Fibroblast of lung (primary cell): ENCODE measurements at regions not wholly inside any gene's neighbourhood (a gene's known extent, or its start where the extent isn't known, plus 50 kb on each side); places are given as distances from the start of the nearest gene placed in this dataset.

Experiments used
- DNase-seq, 2 donors: peaks; one replicate each; pipeline versions ENCODE4 v3.0.0 to v3.0.0-alpha.2; 2010; ENCODE audit warnings: low read depth in 2 of 2
- H2AFZ ChIP-seq: 2 replicates; pipeline ENCODE4 v1.5.1; 2012; ENCODE audit warnings: low read length, control low read depth, inconsistent platforms
- H3K27ac ChIP-seq: 2 replicates; pipeline ENCODE4 v1.5.1; 2011; ENCODE audit warnings: low read length, control low read depth; ENCODE audit not compliant: insufficient read depth
- H3K27me3 ChIP-seq: 2 replicates; pipeline ENCODE4 v1.5.1; 2011; ENCODE audit warnings: mild to moderate bottlenecking, low read length; ENCODE audit not compliant: control insufficient read depth, insufficient read depth
- H3K36me3 ChIP-seq: 2 replicates; pipeline ENCODE4 v1.5.1; 2011; ENCODE audit warnings: low read length; ENCODE audit not compliant: control insufficient read depth, insufficient read depth
- H3K4me1 ChIP-seq: 2 replicates; pipeline ENCODE4 v1.5.1; 2011; ENCODE audit warnings: low read length; ENCODE audit not compliant: control insufficient read depth, insufficient read depth; ENCODE audit errors: extremely low read depth
- H3K4me2 ChIP-seq: 2 replicates; pipeline ENCODE4 v1.5.1; 2011; ENCODE audit warnings: low read length, control low read depth; ENCODE audit not compliant: insufficient read depth; ENCODE audit errors: extremely low read depth
- H3K4me3 ChIP-seq, 4 experiments: fragments of 200-600 bp in 1 of 4; sonication (generic) in 1 of 4; replicated peaks in 1 of 4; 2 replicates each; pipeline ENCODE4 v1.5.1; 2011 to 2016; ENCODE audit warnings: low read length in 4 of 4, low read depth in 3 of 4, mild to moderate bottlenecking in 3 of 4, control low read depth in 2 of 4, inconsistent platforms in 1 of 4, mixed read lengths in 1 of 4; ENCODE audit not compliant: insufficient read depth in 1 of 4; ENCODE audit errors: control extremely low read depth in 1 of 4
- H3K79me2 ChIP-seq: 2 replicates; pipeline ENCODE4 v1.5.1; 2012; ENCODE audit warnings: mild to moderate bottlenecking, low read length, inconsistent platforms; ENCODE audit not compliant: control insufficient read depth, insufficient read depth
- H3K9ac ChIP-seq: 2 replicates; pipeline ENCODE4 v1.5.1; 2011; ENCODE audit warnings: mild to moderate bottlenecking, low read length, control low read depth; ENCODE audit not compliant: insufficient read depth
- H3K9me3 ChIP-seq: 2 replicates; pipeline ENCODE4 v1.5.1; 2012; ENCODE audit warnings: low read depth, low read length; ENCODE audit not compliant: control insufficient read depth, insufficient read depth
- H4K20me1 ChIP-seq: 2 replicates; pipeline ENCODE4 v1.5.1; 2011; ENCODE audit warnings: low read length; ENCODE audit not compliant: control insufficient read depth, insufficient read depth; ENCODE audit errors: extremely low read depth
- CTCF ChIP-seq, 2 donors: IDR thresholded peaks in 1 of 2; conservative IDR thresholded peaks in 1 of 2; 1 replicate in 1 of 2; 2 replicates in 1 of 2; pipeline ENCODE4 v1.5.1; 2011 to 2012; ENCODE audit warnings: low read length in 2 of 2, control low read depth in 1 of 2, inconsistent platforms in 1 of 2, low read depth in 1 of 2, mild to moderate bottlenecking in 1 of 2
- EZH2 ChIP-seq: IDR thresholded peaks from 2 replicates; pipeline ENCODE4 v1.5.1; 2012; ENCODE audit warnings: low read length, control low read depth, mild to moderate bottlenecking; ENCODE audit errors: missing control alignments

DNA sequence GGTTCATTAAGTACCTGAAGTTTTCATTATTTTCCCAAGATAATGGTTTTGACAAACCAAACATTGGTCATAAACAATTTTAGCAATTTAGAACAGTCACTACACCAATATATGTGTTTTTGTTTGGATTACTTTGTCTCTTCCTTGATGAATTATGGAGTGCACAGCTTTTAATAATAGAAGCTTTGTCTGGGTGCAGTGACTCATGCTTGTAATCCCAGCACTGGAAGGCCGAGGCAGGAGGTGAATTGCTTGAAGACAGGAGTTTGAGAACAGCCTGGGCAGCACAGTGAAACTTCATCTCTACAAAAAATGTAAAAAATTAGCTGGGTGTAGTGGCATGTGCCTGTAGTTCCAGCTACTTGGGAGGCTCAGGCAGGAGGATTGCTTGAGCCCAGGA is 89.4 kb upstream of the ANKEF1 start:
- no peaks in the 10 kb centered on the region for H3K79me2 ChIP-seq
- H3K36me3 ChIP-seq = no peaks in the 10 kb centered on the region
- no peaks in the 10 kb centered on the region for H3K4me1 ChIP-seq
- no peaks in the 10 kb centered on the region for H4K20me1 ChIP-seq
- no peaks in the 10 kb centered on the region for H3K9me3 ChIP-seq
- H3K4me2 ChIP-seq = no peak overlapping the region
- no peak overlapping the region for H3K9ac ChIP-seq
- H3K27me3 ChIP-seq = no peaks in the 10 kb centered on the region
- H3K4me3 ChIP-seq = no peak overlapping the region
- H2AFZ ChIP-seq = no peak overlapping the region
- no peak overlapping the region for H3K27ac ChIP-seq
- peak; percentile 19 to 78 for DNase-seq
- TF ChIP-seq CTCF (conservative IDR thresholded peaks at IDR 0.05 in 1 of 2, IDR thresholded peaks at IDR 0.05 in 1 of 2; ENCODE audit: low read depth in 1 of 2, low read length in 2 of 2) (no peak), EZH2 (no peak)

DNA sequence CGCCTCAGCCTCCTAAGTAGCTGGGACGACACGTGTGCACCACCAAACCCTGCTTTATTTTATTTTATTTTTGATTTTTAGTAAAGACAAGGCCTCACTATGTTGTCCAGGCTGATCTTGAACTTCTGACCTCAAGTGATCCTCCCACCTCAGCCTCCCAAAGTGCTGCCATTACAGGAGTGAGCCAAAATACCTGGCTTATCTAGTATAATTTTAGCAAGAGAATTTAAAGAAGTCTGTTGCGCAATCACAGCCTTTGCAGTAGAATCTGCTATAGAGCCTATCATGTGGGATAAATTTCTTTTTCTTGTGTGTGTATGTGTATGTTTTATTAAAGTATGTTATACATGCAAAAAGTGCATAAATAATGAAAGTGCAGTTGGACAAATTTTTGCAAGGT is 92.1 kb upstream of the ANKEF1 start:
- Histone ChIP-seq H3K36me3 (no peaks in the 10 kb centered on the region), H3K27ac (no peak overlapping the region), H3K27me3 (no peaks in the 10 kb centered on the region), H4K20me1 (no peaks in the 10 kb centered on the region), H3K9ac (no peak overlapping the region), H3K4me3 (no peak overlapping the region), H2AFZ (no peak overlapping the region), H3K9me3 (no peaks in the 10 kb centered on the region), H3K4me1 (no peaks in the 10 kb centered on the region), H3K79me2 (no peaks in the 10 kb centered on the region), H3K4me2 (no peak overlapping the region)
- DNase-seq = no peak
- no peak for TF ChIP-seq CTCF (conservative IDR thresholded peaks at IDR 0.05 in 1 of 2, IDR thresholded peaks at IDR 0.05 in 1 of 2; ENCODE audit: low read depth in 1 of 2, low read length in 2 of 2)
- no peak for TF ChIP-seq EZH2

DNA sequence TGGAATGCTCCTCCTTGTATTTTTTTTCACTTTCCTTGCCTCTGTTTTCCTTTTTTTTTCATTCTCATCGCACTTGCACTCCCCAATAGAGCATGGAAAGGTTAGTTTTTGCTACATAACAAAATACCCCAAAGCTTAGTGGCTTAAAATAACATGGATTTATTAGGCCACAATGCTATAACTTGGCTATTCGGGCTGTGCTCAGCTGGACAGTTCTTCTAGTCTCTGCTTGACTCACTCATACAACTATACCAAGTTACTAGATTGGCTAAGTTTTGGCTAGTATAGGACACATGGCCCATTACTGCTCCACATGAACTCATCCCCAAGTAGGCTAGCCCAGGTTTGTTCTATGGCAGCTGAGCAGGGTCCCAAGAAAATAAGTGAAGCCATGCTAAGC is 94.5 kb upstream of the ANKEF1 start:
- H3K36me3 ChIP-seq = no peaks in the 10 kb centered on the region
- TF ChIP-seq CTCF (conservative IDR thresholded peaks at IDR 0.05 in 1 of 2, IDR thresholded peaks at IDR 0.05 in 1 of 2; ENCODE audit: low read depth in 1 of 2, low read length in 2 of 2) = no peak
- no peak for TF ChIP-seq EZH2
- DNase-seq = no peak
- H3K27ac ChIP-seq = no peak overlapping the region
- no peaks in the 10 kb centered on the region for H3K79me2 ChIP-seq
- H2AFZ ChIP-seq = no peak overlapping the region
- no peaks in the 10 kb centered on the region for H4K20me1 ChIP-seq
- no peak overlapping the region for H3K4me2 ChIP-seq
- H3K4me1 ChIP-seq = no peaks in the 10 kb centered on the region
- no peaks in the 10 kb centered on the region for H3K9me3 ChIP-seq
- H3K9ac ChIP-seq = no peak overlapping the region
- H3K27me3 ChIP-seq = no peaks in the 10 kb centered on the region
- H3K4me3 ChIP-seq = no peak overlapping the region
